ENCODE measurements at regions not wholly inside any gene's neighbourhood (a gene's known extent, or its start where the extent isn't known, plus 50 kb on each side); places are given as distances from the start of the nearest gene placed in this dataset.

DNA sequence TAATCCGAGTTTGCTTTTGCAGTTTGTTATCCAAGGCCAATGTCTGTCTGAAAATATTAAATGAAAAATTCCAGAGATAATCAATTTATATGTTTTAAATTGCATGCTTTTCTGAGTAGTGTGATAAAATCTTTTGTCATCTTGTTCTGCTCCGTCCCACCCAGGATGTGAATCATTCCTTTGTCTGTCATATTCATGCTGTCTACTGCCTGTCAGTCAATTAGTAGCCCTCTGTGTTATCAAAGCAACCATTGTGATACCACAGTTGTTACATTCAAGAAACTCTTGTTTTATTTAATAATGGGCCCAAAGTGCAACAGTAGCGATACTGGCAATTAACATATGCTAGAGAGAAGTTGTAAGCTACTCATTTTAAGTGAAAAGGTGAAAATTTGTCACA lies 819.3 kb downstream of the BRINP3 start:
- Histone ChIP-seq H3K9me3 (ENCODE audit: low read length) (no peaks in the 10 kb centered on the region), H4K20me1 (ENCODE audit: insufficient read depth, low read length) (no peaks in the 10 kb centered on the region), H2AFZ (ENCODE audit: low read length) (no peak overlapping the region), H3K27me3 (ENCODE audit: insufficient read depth, low read length) (no peaks in the 10 kb centered on the region), H3F3A (ENCODE audit: insufficient read depth, low read length) (no peaks in the 10 kb centered on the region), H3K9ac (ENCODE audit: low read length) (no peak overlapping the region), H3K79me2 (ENCODE audit: insufficient read depth, low read length) (no peaks in the 10 kb centered on the region), H3K36me3 (ENCODE audit: insufficient read depth, low read length) (no peaks in the 10 kb centered on the region), H3K4me2 (ENCODE audit: low read length) (no peak overlapping the region), H3K9me2 (ENCODE audit: low read depth, low read length) (no peaks in the 10 kb centered on the region), H3K4me1 (ENCODE audit: insufficient read depth, low read length, severe bottlenecking) (no peaks in the 10 kb centered on the region), H3K27ac (ENCODE audit: low read depth, low read length, poor library complexity, severe bottlenecking) (no peak overlapping the region), H3K4me3 (ENCODE audit: low read depth, low read length, poor library complexity, severe bottlenecking) (no peak overlapping the region)
- no peak for TF ChIP-seq EZH2 (IDR thresholded peaks at IDR 0.05; ENCODE audit: borderline replicate concordance, low read length)
- TF ChIP-seq, protein P1, sequence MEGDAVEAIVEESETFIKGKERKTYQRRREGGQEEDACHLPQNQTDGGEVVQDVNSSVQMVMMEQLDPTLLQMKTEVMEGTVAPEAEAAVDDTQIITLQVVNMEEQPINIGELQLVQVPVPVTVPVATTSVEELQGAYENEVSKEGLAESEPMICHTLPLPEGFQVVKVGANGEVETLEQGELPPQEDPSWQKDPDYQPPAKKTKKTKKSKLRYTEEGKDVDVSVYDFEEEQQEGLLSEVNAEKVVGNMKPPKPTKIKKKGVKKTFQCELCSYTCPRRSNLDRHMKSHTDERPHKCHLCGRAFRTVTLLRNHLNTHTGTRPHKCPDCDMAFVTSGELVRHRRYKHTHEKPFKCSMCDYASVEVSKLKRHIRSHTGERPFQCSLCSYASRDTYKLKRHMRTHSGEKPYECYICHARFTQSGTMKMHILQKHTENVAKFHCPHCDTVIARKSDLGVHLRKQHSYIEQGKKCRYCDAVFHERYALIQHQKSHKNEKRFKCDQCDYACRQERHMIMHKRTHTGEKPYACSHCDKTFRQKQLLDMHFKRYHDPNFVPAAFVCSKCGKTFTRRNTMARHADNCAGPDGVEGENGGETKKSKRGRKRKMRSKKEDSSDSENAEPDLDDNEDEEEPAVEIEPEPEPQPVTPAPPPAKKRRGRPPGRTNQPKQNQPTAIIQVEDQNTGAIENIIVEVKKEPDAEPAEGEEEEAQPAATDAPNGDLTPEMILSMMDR (IDR thresholded peaks at IDR 0.05; ENCODE audit: low read length) = no peak

DNA sequence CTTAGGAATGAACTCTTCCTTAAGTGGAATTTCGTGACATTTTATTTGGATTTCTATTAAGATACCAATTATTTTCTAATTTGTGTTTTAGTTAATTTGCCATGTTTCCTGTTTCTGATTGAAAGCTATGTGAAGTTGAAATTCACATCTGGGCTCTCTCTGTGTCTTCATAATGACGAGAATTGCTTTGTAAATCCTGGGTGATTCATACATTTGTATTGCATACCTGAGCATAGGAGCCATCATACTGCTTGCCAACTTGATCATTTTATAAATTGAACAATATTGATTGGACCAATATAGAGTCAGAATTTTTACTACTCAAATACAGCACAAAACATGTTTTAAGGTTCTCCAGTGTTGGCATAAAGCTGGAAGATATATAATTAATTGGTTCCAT lies 817.9 kb downstream of the BRINP3 start:
- H2AFZ ChIP-seq (ENCODE audit: low read length) = no peak overlapping the region
- H3K27me3 ChIP-seq (ENCODE audit: insufficient read depth, low read length) = no peaks in the 10 kb centered on the region
- no peaks in the 10 kb centered on the region for H3K4me1 ChIP-seq (ENCODE audit: insufficient read depth, low read length, severe bottlenecking)
- H3F3A ChIP-seq (ENCODE audit: insufficient read depth, low read length) = no peaks in the 10 kb centered on the region
- no peaks in the 10 kb centered on the region for H3K9me2 ChIP-seq (ENCODE audit: low read depth, low read length)
- H3K4me3 ChIP-seq (ENCODE audit: low read depth, low read length, poor library complexity, severe bottlenecking) = no peak overlapping the region
- no peaks in the 10 kb centered on the region for H3K36me3 ChIP-seq (ENCODE audit: insufficient read depth, low read length)
- no peaks in the 10 kb centered on the region for H3K79me2 ChIP-seq (ENCODE audit: insufficient read depth, low read length)
- TF ChIP-seq EZH2 (IDR thresholded peaks at IDR 0.05; ENCODE audit: borderline replicate concordance, low read length) = no peak
- TF ChIP-seq, protein P1 (IDR thresholded peaks at IDR 0.05; ENCODE audit: low read length) = no peak
- H3K9ac ChIP-seq (ENCODE audit: low read length) = no peak overlapping the region
- H3K4me2 ChIP-seq (ENCODE audit: low read length) = no peak overlapping the region
- no peaks in the 10 kb centered on the region for H4K20me1 ChIP-seq (ENCODE audit: insufficient read depth, low read length)
- H3K27ac ChIP-seq (ENCODE audit: low read depth, low read length, poor library complexity, severe bottlenecking) = no peak overlapping the region
- H3K9me3 ChIP-seq (ENCODE audit: low read length) = no peaks in the 10 kb centered on the region

DNA sequence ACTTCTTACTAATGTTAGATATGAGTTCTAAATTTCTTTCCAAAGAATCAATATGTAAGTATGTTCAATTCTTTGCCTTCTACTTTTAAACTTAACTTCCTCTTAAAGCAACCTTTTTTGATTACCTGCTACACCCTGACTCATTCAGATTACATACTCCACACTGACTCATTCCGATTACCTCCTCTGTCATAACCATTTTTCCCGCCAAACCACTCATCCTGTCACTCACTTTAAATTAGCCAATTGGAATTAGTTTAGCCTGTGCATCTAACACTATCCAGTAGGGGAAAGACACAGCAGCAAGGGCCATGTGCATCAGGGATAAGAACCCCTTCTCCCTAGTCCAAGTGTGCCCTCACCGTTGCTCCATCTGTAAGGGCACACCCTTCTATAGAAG lies 815.5 kb downstream of the BRINP3 start:
- Histone ChIP-seq H3K9ac (ENCODE audit: low read length) (no peak overlapping the region), H3K4me3 (ENCODE audit: low read depth, low read length, poor library complexity, severe bottlenecking) (no peak overlapping the region), H3K79me2 (ENCODE audit: insufficient read depth, low read length) (no peaks in the 10 kb centered on the region), H3F3A (ENCODE audit: insufficient read depth, low read length) (no peaks in the 10 kb centered on the region), H2AFZ (ENCODE audit: low read length) (no peak overlapping the region), H3K9me2 (ENCODE audit: low read depth, low read length) (no peaks in the 10 kb centered on the region), H3K9me3 (ENCODE audit: low read length) (no peaks in the 10 kb centered on the region), H3K36me3 (ENCODE audit: insufficient read depth, low read length) (no peaks in the 10 kb centered on the region), H3K27ac (ENCODE audit: low read depth, low read length, poor library complexity, severe bottlenecking) (no peak overlapping the region), H3K4me2 (ENCODE audit: low read length) (no peak overlapping the region), H3K4me1 (ENCODE audit: insufficient read depth, low read length, severe bottlenecking) (no peaks in the 10 kb centered on the region), H3K27me3 (ENCODE audit: insufficient read depth, low read length) (no peaks in the 10 kb centered on the region), H4K20me1 (ENCODE audit: insufficient read depth, low read length) (no peaks in the 10 kb centered on the region)
- TF ChIP-seq EZH2 (IDR thresholded peaks at IDR 0.05; ENCODE audit: borderline replicate concordance, low read length) = no peak
- TF ChIP-seq, protein P1 (IDR thresholded peaks at IDR 0.05; ENCODE audit: low read length) = no peak
